AML-193 (cell line): ENCODE measurements at regions not wholly inside any gene's neighbourhood (a gene's known extent, or its start where the extent isn't known, plus 50 kb on each side); places are given as distances from the start of the nearest gene placed in this dataset.
"Not testable (repeated sequence)": the region's sequence is repeated elsewhere in the genome, so short reads cannot be mapped to it uniquely, and the experiment has no call there.

Experiments used
- DNase-seq, 2 experiments: peaks; one replicate each; lab custom pipeline; 2025; lab: John Stamatoyannopoulos, UW

GRCh38 chr5:60444661-60445360, 255.2 kb downstream of the DEPDC1B start:
- no peak for DNase-seq

- DNase-seq, result no peak
Observed at GRCh38 chr5:60439552-60439951, 260.4 kb downstream of the DEPDC1B start.

- DNase-seq, result no peak
Observed at GRCh38 chr5:60437308-60437707, 262.7 kb downstream of the DEPDC1B start.

- no peak for DNase-seq
Observed at GRCh38 chr5:60436518-60436917, 263.4 kb downstream of the DEPDC1B start.

GRCh38 chr5:60435808-60436207, 264.2 kb downstream of the DEPDC1B start:
- DNase-seq, result no peak

- DNase-seq, result not testable (repeated sequence)
Observed at GRCh38 chr5:60426189-60426588, 273.8 kb downstream of the DEPDC1B start.

- not testable (repeated sequence) for DNase-seq
Observed at GRCh38 chr5:60420773-60421172, 279.2 kb downstream of the DEPDC1B start.

GRCh38 chr5:60417500-60418181, 282.3 kb downstream of the DEPDC1B start:
- DNase-seq, result no peak

- no peak for DNase-seq
Observed at GRCh38 chr5:60415443-60415842, 284.5 kb downstream of the DEPDC1B start.

- DNase-seq, result no peak
Observed at GRCh38 chr5:60410427-60410826, 289.5 kb downstream of the DEPDC1B start.

- no peak for DNase-seq
Observed at GRCh38 chr5:60404171-60404570, 295.8 kb downstream of the DEPDC1B start.

GRCh38 chr5:60403343-60404006, 296.5 kb downstream of the DEPDC1B start:
- DNase-seq, result no peak

GRCh38 chr5:60402161-60402785, 297.7 kb downstream of the DEPDC1B start:
- DNase-seq, result no peak

- DNase-seq, result no peak
Observed at GRCh38 chr5:60401526-60401925, 298.4 kb downstream of the DEPDC1B start.

- no peak for DNase-seq
Observed at GRCh38 chr5:60399507-60399906, 300.5 kb downstream of the DEPDC1B start.

- no peak for DNase-seq
Observed at GRCh38 chr5:60395712-60396329, 304.1 kb downstream of the DEPDC1B start.

GRCh38 chr5:60387051-60387440, 312.9 kb downstream of the DEPDC1B start:
- DNase-seq, result no peak

GRCh38 chr5:60386436-60387050, 313.4 kb downstream of the DEPDC1B start:
- DNase-seq, result no peak

- peak; percentile 62 to 76 for DNase-seq
Observed at GRCh38 chr5:60382716-60383115, 317.2 kb downstream of the DEPDC1B start.

GRCh38 chr5:60379907-60380306, 320.1 kb downstream of the DEPDC1B start:
- no peak for DNase-seq

- DNase-seq, result no peak
Observed at GRCh38 chr5:60377826-60378225, 322.1 kb downstream of the DEPDC1B start.

- DNase-seq, result no peak
Observed at GRCh38 chr5:60376860-60377259, 323.1 kb downstream of the DEPDC1B start.
